LNCaP clone FGC (cell line): ENCODE measurements at regions not wholly inside any gene's neighbourhood (a gene's known extent, or its start where the extent isn't known, plus 50 kb on each side); places are given as distances from the start of the nearest gene placed in this dataset.
"Not testable (repeated sequence)": the region's sequence is repeated elsewhere in the genome, so short reads cannot be mapped to it uniquely, and the experiment has no call there.

Experiments used
- DNase-seq: peaks from one replicate; pipeline ENCODE4 v3.0.0-alpha.2; 2011; ENCODE audit warnings: low read depth
- H3K4me3 ChIP-seq: 2 replicates; pipeline ENCODE4 v1.5.1; 2011; ENCODE audit warnings: mild to moderate bottlenecking, low read depth, low read length, control low read depth
- TF ChIP-seq, protein P1 (sequence below): IDR thresholded peaks from 2 replicates; pipeline ENCODE4 v1.5.1; 2012; ENCODE audit warnings: mild to moderate bottlenecking; ENCODE audit not compliant: control insufficient read depth, insufficient read depth; ENCODE audit errors: extremely low read depth

DNA sequence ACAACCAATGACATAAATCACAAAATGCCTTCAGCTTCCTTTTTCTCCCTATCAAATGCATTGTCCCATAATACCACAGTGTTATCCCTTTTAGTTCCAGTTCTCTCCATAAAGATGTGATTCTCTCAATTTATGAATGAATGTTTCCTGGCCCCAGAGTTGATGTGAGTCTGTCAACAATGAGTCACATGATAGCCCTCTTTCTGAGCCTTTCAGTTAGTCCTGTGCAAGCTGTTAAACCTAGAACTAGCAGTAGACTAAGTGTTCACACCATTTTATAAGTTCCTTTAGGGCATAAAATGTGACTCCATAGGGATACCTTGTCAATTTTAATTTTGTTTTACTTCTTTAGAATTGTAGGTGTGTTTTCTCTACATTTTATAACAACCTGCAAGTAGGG is 129.5 kb downstream of the PABPC4L start:
- H3K4me3 ChIP-seq, result no peak overlapping the region
- DNase-seq, result no peak
- TF ChIP-seq, protein P1, sequence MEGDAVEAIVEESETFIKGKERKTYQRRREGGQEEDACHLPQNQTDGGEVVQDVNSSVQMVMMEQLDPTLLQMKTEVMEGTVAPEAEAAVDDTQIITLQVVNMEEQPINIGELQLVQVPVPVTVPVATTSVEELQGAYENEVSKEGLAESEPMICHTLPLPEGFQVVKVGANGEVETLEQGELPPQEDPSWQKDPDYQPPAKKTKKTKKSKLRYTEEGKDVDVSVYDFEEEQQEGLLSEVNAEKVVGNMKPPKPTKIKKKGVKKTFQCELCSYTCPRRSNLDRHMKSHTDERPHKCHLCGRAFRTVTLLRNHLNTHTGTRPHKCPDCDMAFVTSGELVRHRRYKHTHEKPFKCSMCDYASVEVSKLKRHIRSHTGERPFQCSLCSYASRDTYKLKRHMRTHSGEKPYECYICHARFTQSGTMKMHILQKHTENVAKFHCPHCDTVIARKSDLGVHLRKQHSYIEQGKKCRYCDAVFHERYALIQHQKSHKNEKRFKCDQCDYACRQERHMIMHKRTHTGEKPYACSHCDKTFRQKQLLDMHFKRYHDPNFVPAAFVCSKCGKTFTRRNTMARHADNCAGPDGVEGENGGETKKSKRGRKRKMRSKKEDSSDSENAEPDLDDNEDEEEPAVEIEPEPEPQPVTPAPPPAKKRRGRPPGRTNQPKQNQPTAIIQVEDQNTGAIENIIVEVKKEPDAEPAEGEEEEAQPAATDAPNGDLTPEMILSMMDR, result no peak

DNA sequence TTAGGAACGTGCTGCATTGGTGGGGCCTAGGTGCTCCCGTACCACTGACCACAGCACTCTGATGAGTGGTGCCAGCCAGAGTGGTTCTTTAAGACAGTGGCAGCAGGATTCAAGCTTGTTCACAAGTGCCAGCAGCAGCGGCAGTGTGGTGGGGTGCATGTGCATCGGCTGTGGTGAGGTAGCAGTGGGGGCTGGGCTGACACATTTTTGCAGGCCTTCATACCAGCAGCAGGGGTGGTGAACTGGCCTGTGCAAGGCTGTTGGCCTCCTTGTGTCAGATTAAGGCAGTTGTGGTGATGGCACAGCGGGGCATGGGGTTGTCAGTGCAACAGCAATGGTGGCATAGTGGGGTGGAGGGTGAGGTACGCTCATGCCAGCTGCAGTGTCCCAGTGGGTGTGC is 131.4 kb downstream of the PABPC4L start:
- no peak for DNase-seq
- TF ChIP-seq, protein P1, result no peak
- no peak overlapping the region for H3K4me3 ChIP-seq

DNA sequence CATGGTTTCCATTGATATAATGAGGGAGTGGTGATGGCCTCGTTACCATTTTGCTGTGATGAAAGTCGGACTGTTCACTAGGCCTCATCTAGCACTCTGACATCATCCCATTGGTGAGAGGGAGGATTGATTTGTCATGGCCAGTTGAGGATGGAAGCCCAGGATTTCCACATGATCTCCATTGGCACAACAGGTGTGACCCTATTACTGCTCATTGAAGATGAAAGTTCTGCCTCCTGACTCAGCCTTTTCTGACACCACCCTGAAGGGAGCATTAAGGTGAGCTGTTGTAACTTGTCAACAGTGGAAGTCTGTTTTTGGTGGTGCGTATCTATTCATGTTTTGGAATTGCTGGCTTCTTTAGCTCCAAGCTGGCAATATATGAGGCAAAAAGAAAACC is 144.2 kb downstream of the PABPC4L start:
- TF ChIP-seq, protein P1, result no peak
- DNase-seq, result no peak
- no peak overlapping the region for H3K4me3 ChIP-seq

DNA sequence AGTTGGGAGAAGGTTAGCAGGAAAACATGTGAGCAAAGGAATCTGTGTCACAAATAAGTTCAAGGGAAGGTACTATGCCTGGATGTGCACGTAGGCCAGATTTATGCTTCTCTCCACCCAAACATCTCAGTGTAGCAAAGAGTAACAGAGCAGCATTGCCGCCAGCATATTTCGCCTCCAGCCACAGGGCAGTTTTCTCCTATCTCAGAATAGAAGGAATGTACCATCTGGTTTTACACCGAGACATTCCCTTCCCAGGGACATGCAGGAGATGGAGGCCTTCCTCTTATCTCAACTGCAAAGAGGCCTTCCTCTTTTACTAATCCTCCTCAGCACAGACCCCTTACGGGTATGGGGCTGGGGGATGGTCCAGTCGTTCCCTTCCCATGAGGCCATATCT is 155.4 kb downstream of the PABPC4L start:
- DNase-seq, H3K4me3 ChIP-seq: not testable (repeated sequence)

DNA sequence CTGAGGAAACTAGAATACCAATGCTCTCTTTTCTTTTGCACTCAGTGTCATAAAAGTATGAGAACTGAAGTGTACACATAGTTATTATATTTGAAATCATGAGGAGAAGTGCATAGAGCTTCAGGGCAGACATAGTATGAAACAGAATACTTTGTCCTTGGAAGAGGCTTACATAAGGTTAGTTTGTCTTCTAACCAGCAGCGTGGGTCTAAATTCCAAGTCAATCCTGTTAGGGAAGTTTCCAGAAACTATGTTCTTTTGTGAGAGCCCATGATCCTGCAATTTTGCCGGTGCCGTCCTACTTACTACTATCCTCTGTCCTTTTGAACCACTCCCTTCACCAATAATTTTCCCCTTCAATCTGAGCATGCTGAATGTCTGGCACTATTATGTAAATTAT is 156.2 kb downstream of the PABPC4L start:
- DNase-seq, result no peak
- H3K4me3 ChIP-seq, result no peak overlapping the region
- TF ChIP-seq, protein P1, result no peak

DNA sequence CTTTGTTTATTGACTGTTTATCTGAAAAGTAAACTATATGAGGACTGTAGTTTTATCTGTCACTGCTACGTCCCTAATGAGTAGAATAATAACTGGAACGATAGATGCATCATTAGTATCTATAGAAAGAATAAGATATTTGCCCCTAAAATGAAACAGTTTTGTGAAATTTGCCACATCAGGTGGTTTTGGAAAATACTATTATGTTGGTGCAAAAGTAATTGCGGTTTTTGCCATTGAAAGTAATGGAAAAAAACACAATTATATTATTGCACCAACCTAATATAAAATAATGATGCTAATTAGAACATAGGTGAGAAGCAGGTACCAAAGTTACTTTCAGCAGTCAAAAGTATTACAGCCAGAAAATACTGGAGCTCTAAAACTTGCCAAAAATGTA is 158.3 kb downstream of the PABPC4L start:
- DNase-seq, result no peak
- no peak overlapping the region for H3K4me3 ChIP-seq
- TF ChIP-seq, protein P1, result no peak

DNA sequence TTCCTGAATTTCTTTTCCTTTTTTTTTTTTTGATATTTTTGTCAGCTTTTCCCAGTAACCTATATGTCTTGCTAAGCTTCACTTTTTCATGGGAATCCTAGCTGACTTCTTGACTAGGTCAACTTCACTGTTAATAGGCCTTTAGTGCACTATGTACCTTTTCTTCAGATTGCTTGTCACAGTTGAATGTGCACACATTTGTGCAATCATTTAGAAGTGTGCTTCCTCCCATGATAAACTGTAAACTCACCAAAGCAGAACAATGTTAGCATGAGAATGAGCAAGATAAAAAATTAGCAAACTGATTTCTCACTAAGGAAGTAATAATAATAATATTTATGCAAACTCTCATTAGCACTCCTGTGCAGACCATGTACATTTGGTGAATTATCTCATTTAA is 173.2 kb downstream of the PABPC4L start:
- DNase-seq, result no peak
- TF ChIP-seq, protein P1, result no peak
- H3K4me3 ChIP-seq, result no peak overlapping the region

DNA sequence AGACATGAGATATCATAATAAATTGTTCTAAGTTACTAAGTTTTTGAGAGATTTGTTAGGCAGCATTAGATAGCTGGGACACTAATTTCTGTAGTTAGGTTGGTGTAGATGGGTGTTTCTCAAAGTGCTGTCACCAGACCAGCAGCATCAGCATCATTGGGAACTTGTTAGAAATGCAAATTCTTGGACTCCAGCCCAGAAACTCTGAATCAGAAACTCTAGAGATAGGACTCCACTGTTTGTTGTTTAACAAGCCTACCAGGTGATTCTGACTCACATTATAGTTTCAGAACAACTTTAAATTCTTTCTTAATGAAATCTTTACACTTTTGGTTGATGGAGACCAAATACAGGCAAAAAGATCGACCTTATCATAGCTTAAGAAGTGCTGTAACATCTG is 173.7 kb downstream of the PABPC4L start:
- H3K4me3 ChIP-seq, result no peak overlapping the region
- TF ChIP-seq, protein P1, result no peak
- peak; percentile 32 for DNase-seq
